SK-N-SH treated with all-trans-retinoic acid at 6 μM for 48 hours (cell line): ENCODE measurements at regions not wholly inside any gene's neighbourhood (a gene's known extent, or its start where the extent isn't known, plus 50 kb on each side); places are given as distances from the start of the nearest gene placed in this dataset.

ENCODE experiments used
- ATAC-seq: fragments of 200-7000 bp; cut with Tn5 transposase; 3 replicates; pipeline ENCODE4 v1.9.1; 2020; ENCODE audit warnings: mild to moderate bottlenecking, moderate library complexity
- ARNTL ChIP-seq: fragments of 450-650 bp; formaldehyde crosslinking; IDR thresholded peaks from 2 replicates; pipeline ENCODE4 v1.5.0; 2020; ENCODE audit warnings: low read depth, mild to moderate bottlenecking, moderate library complexity, borderline replicate concordance
- BACH2 ChIP-seq: fragments of 250-450 bp; sonication (Bioruptor Pico); IDR thresholded peaks from 2 replicates; pipeline ENCODE4 v1.9.0; 2021; ENCODE audit warnings: mild to moderate bottlenecking, borderline replicate concordance
- CSDC2 ChIP-seq: fragments of 250-450 bp; sonication (Bioruptor Pico); IDR thresholded peaks from 2 replicates; pipeline ENCODE4 v1.5.0; 2020; ENCODE audit warnings: mild to moderate bottlenecking, moderate library complexity
- CSRNP3 ChIP-seq: fragments of 250-450 bp; sonication (Bioruptor Pico); IDR thresholded peaks from 2 replicates; pipeline ENCODE4 v1.5.1; 2021; ENCODE audit warnings: mild to moderate bottlenecking, moderate library complexity
- ESRRG ChIP-seq: fragments of 250-450 bp; sonication (Bioruptor Pico); IDR thresholded peaks from 2 replicates; pipeline ENCODE4 v1.6.1; 2021; ENCODE audit warnings: mild to moderate bottlenecking
- GLIS3 ChIP-seq: fragments of 250-450 bp; sonication (Bioruptor Pico); IDR thresholded peaks from 2 replicates; pipeline ENCODE4 v1.5.0; 2020; ENCODE audit warnings: mild to moderate bottlenecking, moderate library complexity
- ISL1 ChIP-seq: fragments of 250-450 bp; sonication (Bioruptor Pico); IDR thresholded peaks from 2 replicates; pipeline ENCODE4 v2.1.2; 2022; ENCODE audit warnings: mild to moderate bottlenecking, moderate library complexity
- OSR1 ChIP-seq: fragments of 250-450 bp; sonication (Bioruptor Pico); IDR thresholded peaks from 2 replicates; pipeline ENCODE4 v1.8.0; 2022; ENCODE audit warnings: moderate library complexity, mild to moderate bottlenecking, inconsistent platforms
- PATZ1 ChIP-seq: fragments of 250-450 bp; sonication (Bioruptor Pico); IDR thresholded peaks from 2 replicates; pipeline ENCODE4 v1.8.0; 2020; ENCODE audit warnings: mild to moderate bottlenecking, moderate library complexity, borderline replicate concordance
- POU6F1 ChIP-seq: fragments of 250-450 bp; sonication (Bioruptor Pico); IDR thresholded peaks from 2 replicates; pipeline ENCODE4 v1.8.0; 2021; ENCODE audit warnings: low read depth, mild to moderate bottlenecking, moderate library complexity, borderline replicate concordance
- RARB ChIP-seq: fragments of 250-450 bp; sonication (Bioruptor Pico); IDR thresholded peaks from 2 replicates; pipeline ENCODE4 v1.8.0; 2021; ENCODE audit warnings: mild to moderate bottlenecking, moderate library complexity
- SNAI2 ChIP-seq: fragments of 250-450 bp; sonication (Bioruptor Pico); IDR thresholded peaks from 2 replicates; pipeline ENCODE4 v1.5.0; 2020; ENCODE audit warnings: mild to moderate bottlenecking, moderate library complexity
- TCF4 ChIP-seq: fragments of 250-450 bp; sonication (Bioruptor Pico); IDR thresholded peaks from 2 replicates; pipeline ENCODE4 v1.8.0; 2021; ENCODE audit warnings: mild to moderate bottlenecking, moderate library complexity, borderline replicate concordance
- TOX ChIP-seq: fragments of 250-450 bp; sonication (Bioruptor Pico); IDR thresholded peaks from 2 replicates; pipeline ENCODE4 v1.8.0; 2021; ENCODE audit warnings: mild to moderate bottlenecking, moderate library complexity, borderline replicate concordance
- TSHZ2 ChIP-seq: fragments of 250-450 bp; sonication (Bioruptor Pico); IDR thresholded peaks from 2 replicates; pipeline ENCODE4 v1.5.0; 2020; ENCODE audit warnings: mild to moderate bottlenecking, moderate library complexity
- ZC3H10 ChIP-seq: fragments of 250-450 bp; sonication (Bioruptor Pico); IDR thresholded peaks from 2 replicates; pipeline ENCODE4 v1.5.1; 2021; ENCODE audit warnings: mild to moderate bottlenecking, moderate library complexity
- ZFP3 ChIP-seq: fragments of 250-450 bp; sonication (Bioruptor Pico); IDR thresholded peaks from 2 replicates; pipeline ENCODE4 v1.5.0; 2020; ENCODE audit warnings: mild to moderate bottlenecking, moderate library complexity
- ZFP30 ChIP-seq: fragments of 450-650 bp; formaldehyde crosslinking; IDR thresholded peaks from 2 replicates; pipeline ENCODE4 v1.5.0; 2022; ENCODE audit warnings: mild to moderate bottlenecking, moderate library complexity
- ZNF565 ChIP-seq: fragments of 450-650 bp; formaldehyde crosslinking; conservative IDR thresholded peaks from 2 replicates; pipeline ENCODE4 v1.5.0; 2020; ENCODE audit warnings: low read depth, mild to moderate bottlenecking, moderate library complexity

GRCh38 chrX:107502316-107502715 is 52.9 kb downstream of the FRMPD3 start:
- no peak for ATAC-seq
- TF ChIP-seq CSDC2 (CRISPR knock-in tag) (no peak), TSHZ2 (no peak), CSRNP3 (no peak), ESRRG (no peak), ARNTL (CRISPR knock-in tag) (no peak), GLIS3 (no peak), TOX (CRISPR knock-in tag) (no peak), SNAI2 (no peak), ZFP3 (CRISPR knock-in tag) (no peak)

GRCh38 chrX:107504006-107504405 is 54.6 kb downstream of the FRMPD3 start:
- no peak for ATAC-seq
- TF ChIP-seq BACH2 (CRISPR knock-in tag), result no peak
- TF ChIP-seq GLIS3, result no peak
- TF ChIP-seq ZFP30, result no peak
- TF ChIP-seq RARB, result no peak
- TF ChIP-seq TOX (CRISPR knock-in tag), result no peak
- no peak for TF ChIP-seq POU6F1
- no peak for TF ChIP-seq ARNTL (CRISPR knock-in tag)
- TF ChIP-seq ZNF565 (CRISPR knock-in tag), result no peak
- TF ChIP-seq OSR1, result no peak
- no peak for TF ChIP-seq TSHZ2
- no peak for TF ChIP-seq PATZ1 (CRISPR knock-in tag)

- TF ChIP-seq POU6F1, result no peak
- no peak for TF ChIP-seq ZNF565 (CRISPR knock-in tag)
- TF ChIP-seq CSDC2 (CRISPR knock-in tag), result no peak
- no peak for TF ChIP-seq ESRRG
- no peak for TF ChIP-seq ZC3H10
- no peak for TF ChIP-seq GLIS3
- TF ChIP-seq CSRNP3, result no peak
- TF ChIP-seq ISL1 (CRISPR knock-in tag), result no peak
- TF ChIP-seq SNAI2, result no peak
- TF ChIP-seq TCF4 (CRISPR knock-in tag), result no peak
- TF ChIP-seq TOX (CRISPR knock-in tag), result no peak
- no peak for ATAC-seq
Observed at GRCh38 chrX:107505223-107505622, 55.8 kb downstream of the FRMPD3 start.
